Vagina (tissue), 2 donors: ENCODE measurements at regions not wholly inside any gene's neighbourhood (a gene's known extent, or its start where the extent isn't known, plus 50 kb on each side); places are given as distances from the start of the nearest gene placed in this dataset.

Experiments used
- POLR2A ChIP-seq, 2 donors: fragments of 450-650 bp; IDR thresholded peaks; one replicate each; pipeline ENCODE4 v1.6.1; 2017; ENCODE audit warnings: antibody characterized with exemption in 2 of 2, mild to moderate bottlenecking in 2 of 2, moderate library complexity in 2 of 2
- TF ChIP-seq, protein P1 (sequence below), 3 experiments: fragments of 450-650 bp in 2 of 3; fragments of 200-600 bp in 1 of 3; sonication (generic) in 1 of 3; IDR thresholded peaks; one replicate each; pipeline ENCODE4 v1.5.1; 2017 to 2019; ENCODE audit warnings: antibody characterized with exemption in 3 of 3, mild to moderate bottlenecking in 2 of 3, moderate library complexity in 2 of 3

DNA sequence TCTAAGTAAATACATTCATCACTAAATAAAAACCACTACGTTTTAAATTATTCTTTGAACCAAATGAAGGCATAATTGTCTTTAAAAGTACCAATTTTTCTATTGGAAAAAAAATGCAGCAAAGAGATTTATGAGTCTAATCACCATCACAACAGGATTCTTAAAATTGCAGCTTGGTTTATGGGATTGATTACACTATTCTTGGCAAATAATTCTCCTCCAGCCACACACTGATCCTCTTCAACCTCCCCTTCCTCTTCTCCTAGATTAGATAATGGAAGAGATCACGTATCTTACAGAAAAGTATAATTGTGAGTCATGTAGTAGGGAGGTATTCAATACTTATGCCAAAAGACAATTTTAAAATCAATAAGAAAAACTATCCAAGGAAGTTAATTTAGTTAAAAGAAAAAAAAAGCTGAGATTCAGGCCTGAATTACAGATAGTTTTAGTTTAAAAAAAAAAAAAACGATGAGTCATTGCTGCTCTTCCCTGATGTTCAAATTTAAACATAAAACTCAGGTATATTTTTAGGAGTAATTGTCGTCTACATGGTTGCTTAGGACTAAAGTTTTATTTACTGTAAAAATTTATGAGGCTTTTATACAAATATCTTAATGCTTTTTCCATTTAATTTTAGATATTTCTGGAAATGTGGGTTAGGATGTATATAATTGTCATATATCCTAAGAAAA lies 133.7 kb upstream of the CDK1 start:
- TF ChIP-seq, protein P1, sequence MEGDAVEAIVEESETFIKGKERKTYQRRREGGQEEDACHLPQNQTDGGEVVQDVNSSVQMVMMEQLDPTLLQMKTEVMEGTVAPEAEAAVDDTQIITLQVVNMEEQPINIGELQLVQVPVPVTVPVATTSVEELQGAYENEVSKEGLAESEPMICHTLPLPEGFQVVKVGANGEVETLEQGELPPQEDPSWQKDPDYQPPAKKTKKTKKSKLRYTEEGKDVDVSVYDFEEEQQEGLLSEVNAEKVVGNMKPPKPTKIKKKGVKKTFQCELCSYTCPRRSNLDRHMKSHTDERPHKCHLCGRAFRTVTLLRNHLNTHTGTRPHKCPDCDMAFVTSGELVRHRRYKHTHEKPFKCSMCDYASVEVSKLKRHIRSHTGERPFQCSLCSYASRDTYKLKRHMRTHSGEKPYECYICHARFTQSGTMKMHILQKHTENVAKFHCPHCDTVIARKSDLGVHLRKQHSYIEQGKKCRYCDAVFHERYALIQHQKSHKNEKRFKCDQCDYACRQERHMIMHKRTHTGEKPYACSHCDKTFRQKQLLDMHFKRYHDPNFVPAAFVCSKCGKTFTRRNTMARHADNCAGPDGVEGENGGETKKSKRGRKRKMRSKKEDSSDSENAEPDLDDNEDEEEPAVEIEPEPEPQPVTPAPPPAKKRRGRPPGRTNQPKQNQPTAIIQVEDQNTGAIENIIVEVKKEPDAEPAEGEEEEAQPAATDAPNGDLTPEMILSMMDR (IDR thresholded peaks at IDR 0.05) = no peak
- TF ChIP-seq POLR2A (IDR thresholded peaks at IDR 0.05) = no peak
